OCI-M2 (cell line): ENCODE measurements at regions not wholly inside any gene's neighbourhood (a gene's known extent, or its start where the extent isn't known, plus 50 kb on each side); places are given as distances from the start of the nearest gene placed in this dataset.

Experiments
- DNase-seq: peaks from one replicate; lab custom pipeline; 2025; ENCODE audit not compliant: unreplicated experiment; lab: John Stamatoyannopoulos, UW

DNA sequence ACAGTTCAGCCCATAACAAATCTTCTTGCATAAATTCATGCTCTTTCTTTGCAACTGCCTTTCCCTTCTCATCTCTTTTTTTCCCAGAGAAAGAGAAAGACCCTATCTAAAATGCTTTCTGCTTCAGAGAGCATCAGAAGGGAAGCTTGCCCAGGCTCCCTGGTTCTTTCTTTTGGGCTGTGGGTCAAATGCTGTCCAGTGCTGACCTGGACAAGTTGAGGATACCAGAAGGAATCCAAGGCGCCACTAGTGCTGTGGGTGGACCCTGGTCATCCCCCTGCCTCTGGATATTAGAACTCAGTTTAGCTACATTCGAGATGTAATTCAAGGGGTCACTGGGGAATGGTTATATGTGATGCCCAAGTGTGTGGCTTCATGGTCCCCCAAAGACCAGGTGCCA is 411.6 kb downstream of the RPS24 start:
- DNase-seq: no peak

DNA sequence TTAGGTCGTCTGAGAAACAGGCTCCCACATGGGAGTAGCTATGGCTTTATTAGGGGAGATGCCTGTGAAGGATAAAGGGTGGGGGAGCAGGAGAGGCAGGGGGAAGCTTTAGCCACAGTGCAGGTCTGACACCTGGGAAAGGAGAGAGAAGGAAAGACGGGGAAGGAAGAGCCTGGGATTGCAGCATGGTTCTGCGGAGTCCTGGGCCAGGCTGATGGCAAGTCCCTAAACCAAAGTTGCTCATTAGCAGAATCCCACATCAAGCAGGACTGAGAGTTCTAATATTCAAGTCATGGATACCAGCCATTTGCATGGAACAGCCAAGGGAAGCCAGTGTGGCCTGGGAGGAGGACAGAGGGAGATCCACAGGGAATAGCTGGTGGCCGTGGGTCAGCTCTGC is 414.8 kb downstream of the RPS24 start:
- DNase-seq: no peak

DNA sequence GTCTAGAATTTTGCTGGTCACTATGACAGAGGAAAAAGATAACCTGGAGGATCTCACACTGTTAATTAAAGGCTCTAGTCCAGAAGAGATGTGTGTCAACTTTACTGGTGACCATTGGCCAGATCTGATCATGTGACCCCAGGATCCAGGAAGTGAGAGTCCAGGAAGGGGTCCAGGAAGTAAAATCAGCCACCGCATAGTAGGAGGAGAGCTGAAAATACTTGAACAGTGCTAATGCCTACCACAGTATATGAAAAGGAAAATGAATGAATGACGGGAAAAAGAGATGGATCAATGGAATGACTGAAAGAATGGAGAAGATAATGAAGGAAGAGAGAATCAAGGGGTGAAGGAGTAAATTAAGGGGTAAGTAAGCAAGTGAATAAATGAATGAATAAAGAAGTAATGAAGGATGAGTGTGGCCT is 415.3 kb downstream of the RPS24 start:
- no peak for DNase-seq

DNA sequence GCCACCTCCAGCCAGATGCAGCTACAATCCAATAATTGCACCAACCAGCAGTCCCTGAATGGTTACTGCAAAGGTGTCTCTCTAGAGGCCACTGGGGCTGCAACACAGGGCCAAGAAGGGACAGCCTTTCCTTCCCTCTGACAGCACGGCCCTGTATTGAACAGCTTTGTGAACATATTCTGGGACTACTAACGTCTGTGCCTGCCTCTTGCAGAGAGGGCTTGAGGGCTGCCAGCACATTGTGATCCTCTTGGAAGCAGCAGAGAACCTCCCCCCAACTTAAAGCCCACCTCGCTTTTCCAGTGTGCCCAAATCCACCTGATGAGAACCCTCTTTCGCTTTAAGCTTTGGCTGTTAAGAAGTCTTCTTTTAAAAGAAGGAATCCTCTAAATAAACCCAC is 415.9 kb downstream of the RPS24 start:
- no peak for DNase-seq

DNA sequence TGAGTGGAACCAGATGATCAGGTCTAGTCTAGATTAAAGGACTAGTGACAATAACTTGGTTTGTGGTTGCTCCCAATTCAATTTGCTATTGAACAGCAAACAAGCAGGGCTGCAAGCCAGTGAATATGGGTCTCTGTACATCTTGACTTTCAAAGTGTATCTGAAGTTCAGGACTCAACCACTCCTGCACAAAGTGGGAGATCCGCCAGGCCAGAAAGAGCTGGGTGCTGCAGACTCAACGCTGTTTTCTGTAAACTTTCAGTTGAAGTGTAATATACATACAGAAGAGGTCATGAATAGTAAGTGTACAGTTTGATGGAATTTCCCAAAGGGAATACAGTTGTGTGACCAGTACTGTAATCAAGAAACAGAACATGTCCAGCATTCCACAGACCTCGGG is 416.6 kb downstream of the RPS24 start:
- DNase-seq: no peak

DNA sequence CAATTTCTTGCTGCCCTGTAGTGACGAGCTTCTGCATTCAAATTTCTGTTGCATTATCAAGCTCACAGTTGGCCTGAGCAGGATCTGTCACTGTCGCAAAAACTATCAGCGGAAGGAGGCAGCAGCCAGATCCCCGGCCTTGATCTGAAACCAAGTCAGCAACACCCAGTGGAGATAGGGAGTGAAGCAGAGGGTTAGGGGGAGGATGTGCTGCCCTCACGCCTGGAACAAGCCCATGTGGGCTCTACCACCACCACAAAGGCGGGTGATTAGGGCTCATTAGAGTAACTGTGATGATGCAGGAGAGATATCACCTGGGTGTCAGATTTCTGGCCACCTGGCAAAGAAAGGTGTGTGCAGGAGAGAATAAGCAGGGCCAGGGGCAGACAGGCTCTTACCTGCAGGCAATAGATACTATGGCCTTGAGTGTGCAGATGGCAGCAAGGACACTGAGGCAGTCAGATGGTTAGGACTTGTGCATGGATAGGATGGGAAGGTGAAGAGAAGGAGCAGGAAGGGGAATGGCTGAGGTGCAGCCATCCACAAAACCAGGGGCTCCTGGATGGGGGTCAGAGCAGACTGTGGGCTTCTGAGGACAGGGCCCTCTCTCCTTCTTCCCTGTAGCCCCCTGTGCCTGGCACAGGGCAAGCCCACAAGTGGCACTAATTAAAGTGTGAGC is 417.3 kb downstream of the RPS24 start:
- no peak for DNase-seq

DNA sequence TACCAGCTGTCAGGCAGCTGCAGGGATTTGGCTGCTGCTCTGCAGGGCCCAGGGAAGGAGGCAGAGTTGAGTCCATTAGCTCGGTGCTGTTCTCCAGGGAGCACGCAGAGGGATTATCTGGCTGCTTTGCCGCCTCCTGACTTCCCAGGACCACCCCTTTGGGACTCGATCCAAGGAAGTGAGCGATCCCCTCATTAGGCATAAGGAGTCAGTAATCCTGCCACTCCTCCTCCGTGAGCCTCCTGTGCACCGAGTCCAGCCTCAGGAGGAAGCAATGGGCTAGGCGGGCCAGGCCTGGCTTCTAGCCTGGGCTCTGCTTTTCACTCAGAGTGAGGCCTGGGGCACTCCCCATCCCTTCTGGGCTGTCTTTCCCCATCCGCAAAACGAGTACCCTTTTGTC is 417.9 kb downstream of the RPS24 start:
- DNase-seq: no peak

DNA sequence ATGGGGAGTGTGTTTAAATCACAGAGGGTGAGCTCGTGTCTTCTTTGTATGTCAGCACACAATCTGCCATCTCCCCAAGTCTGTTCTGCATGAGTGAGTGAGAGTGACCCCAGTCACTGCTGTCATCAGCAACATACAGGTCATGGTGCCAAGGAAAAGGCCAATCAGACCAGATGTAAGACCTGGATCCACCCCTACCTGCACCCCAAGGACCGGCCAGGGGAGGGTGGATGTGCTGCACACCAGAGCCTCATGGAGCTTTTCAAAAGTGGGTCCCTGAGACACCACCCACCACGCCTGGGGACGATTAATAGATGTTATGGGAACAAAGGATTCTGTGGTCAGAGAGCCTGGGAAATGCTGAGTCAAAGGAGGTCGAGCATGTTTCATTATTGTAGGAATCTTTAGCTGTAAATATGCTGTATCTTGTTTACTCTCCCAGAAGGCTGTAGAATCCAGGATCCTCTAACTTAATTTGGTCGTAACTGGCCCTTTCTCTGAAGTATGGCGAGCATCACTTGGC is 420.5 kb downstream of the RPS24 start:
- DNase-seq: no peak

DNA sequence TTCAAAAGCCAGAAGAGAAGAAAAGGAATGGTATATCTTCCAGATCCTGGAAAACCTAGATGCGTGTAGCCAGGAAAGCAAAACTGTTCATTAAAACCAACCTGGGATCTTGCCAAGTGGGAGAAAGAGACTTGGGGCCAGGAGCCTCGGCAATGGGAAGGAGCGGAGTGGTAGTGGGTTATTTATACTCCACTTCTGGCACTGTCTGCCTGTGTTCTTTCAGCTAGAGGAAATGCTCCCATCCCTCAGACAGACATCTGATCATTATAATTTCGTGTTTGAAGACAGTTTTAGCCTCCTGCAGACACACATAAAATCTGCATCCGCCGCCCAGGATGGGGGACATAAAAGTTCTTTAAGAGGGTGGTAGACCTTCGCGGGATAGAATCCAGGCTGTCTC is 421.6 kb downstream of the RPS24 start:
- no peak for DNase-seq

DNA sequence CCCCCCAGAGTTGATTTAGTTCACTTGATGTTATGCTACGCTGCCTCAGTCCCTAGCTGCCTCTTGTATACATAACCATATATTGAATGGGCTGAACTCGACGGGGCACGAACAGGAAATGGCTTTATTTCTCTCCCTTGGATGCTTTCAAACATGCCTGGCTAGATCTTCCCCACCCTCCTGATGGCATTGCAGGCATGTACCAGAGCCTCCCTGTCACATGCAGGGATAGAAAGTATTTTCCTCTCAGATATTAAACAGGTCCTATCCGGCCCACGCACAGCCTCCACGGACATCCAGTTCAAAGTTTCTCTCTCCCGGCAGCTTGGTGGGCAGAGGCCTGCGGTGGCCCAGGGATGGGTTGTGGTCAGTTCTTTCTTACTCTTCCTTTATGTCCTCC is 422.1 kb downstream of the RPS24 start:
- DNase-seq: no peak

DNA sequence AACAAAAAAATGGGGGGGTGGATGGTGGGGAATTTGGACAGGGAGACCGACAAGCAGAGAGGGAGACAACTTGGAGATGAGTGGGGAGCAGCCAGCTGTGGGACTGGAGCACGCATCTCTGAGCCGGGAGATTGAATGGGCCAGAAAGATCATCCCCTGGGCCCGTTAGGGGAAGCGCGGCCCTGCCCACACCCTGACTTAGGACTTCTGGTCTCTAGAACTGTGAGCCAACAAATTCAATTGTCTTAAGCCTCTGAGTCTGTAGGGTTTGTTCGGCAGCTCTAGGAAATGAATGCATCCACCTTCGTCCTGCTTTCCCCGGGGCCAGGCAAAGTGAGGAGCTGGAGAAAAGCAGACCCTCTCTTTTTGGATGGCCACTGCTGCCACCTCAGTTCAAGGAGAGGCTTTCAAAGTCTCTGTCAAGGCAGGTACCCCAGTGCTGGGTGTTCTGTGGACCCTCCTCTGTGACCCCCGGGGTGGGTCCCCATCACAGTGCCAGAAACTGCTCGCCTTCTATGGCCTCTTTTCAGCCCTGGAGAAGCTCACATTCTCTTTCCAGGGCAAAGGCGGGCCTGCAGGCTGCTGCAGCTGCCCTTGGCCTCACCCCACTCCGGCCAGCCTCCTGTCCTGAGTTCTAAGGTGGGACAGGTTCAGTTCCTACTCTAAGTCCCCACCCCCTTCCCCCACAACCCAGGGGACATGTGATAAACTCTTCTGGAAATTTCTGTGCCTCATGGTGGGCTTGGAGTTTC is 423.2 kb downstream of the RPS24 start:
- no peak for DNase-seq

DNA sequence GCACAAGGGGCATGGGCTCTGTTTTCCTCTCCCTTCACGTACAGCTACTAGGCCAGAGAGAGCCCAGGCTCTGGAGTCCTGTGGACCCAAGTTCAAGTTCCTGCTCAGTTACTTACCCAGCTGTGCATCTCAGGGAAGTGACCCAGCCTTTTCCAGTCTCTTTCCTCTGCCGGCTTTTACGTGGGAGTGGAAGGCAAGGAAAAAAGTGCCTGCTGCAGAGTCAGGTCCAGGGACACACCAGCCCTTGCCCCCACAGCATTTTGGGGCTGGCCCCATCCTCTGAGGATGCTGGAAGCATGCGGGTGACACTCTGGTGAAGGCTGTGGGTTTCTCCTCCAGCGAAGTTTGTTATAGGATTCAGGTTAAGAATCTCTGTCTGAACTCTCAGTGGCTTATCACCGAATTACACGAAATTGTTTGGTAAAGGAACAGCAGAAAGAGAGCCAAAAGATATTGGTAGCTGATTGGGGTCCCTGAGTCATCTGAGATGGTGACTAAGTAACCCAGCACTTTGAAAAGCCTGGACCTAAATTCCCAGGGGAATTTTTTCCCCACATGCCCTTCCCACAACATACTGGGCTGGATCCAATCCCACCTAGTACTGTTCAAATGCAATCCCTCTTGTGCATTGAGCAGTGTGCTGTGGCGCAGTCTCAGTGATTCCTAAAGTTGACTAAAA is 424.3 kb downstream of the RPS24 start:
- DNase-seq: no peak

DNA sequence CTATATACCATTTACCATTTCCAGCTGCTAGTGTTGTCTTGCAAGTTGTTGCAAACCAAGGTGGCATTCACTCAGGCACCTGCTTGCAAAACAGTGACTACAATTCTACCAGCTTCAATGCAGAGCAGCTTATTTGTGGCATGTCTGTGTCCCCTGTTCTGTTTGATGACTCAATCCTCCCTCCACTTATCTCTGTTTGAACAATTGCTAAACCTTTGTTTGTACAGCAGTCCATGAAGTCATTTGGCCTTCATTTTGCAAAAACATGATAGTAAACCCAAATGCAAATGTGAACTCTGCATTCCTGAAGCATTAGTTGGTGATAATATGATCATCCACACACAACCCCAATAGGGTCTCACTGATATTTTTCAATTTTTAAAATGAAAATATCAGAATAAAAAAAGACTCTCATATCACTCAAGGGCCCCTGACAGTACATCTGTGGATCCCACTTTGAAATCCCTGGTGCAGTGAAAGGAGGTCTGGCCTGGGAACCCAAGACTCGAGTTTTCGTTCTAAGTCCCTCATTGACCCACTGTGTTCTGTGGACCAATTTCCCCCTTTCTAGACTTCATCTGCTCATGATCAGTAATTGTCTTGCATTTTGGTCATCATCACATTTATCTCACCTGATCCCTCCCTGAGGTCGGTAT is 425.4 kb downstream of the RPS24 start:
- no peak for DNase-seq

DNA sequence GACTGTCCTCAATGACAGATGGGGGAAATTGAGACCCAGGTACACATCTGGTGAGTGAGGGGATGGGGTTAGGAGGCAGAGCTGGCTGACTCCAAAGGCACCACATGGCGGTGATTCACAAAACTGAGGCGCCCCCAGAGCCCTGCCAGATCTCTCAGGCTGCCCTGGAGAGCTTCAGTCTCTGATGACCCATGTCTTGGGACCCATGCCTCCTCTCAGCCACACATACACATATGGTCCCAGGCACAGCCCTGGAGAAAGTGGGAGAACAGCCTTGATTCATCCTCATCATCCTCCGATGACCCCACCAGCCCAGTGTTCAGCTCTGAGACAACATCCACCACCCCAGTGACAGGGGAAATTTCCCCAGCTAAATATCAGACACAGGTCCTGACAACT is 426.0 kb downstream of the RPS24 start:
- DNase-seq: no peak

DNA sequence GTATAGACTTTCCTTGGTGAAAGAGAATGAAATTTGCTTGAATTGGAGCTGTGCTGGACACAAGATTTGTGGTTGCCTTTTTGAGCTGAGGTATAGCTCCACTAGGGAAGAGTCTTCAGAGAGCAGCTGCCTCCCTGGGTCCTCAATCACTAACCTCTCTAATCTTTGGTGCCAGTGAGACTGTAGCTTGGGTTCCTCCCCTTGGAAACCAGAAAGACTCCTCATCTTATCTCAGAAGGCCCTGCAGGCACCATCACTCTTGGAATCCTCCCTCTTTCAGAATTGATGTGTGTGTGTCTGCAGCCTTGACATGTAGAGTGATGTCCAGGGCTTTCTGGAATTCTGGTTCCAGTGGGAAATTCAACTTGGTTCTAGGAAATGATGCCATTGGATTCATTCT is 426.5 kb downstream of the RPS24 start:
- DNase-seq: no peak

DNA sequence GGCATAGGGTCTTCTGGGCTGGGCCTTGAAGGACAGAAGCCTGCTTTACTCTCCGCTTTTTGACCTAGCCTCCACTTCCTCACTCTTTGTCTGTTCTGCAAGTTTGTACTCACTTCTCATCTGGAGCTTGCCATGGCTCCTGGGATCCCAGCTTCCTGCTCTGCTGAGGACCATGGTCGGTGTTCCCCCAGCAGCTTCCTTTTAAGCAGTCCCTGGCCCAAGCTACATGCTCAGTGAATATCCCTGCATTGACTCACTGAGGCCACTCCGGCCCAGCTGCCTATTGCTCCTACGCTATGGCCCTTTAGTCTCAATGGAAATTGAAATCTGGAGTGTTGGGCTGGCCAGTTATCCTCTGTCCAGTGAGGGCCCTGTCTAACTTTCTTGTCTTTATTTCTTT is 427.7 kb downstream of the RPS24 start:
- no peak for DNase-seq

DNA sequence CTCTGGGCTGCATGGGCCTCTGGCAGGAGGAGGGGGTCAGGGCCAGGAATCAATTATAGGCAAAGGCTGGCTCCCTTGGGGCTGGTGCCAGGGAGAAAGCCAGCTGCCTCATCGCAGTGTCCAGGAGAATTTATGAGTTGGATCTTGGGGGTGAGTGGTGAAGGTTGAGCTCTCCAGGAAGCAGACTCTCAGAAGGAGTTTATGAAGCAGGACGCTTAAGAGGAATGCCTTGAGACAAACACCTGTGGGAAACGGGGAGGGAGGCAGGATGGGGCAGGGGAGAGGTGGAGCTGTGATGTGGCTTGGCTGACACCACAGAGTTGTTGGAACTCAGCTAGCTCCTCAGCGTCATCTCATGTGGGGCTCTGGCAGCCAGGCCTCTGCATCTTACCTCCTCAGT is 428.5 kb downstream of the RPS24 start:
- no peak for DNase-seq

DNA sequence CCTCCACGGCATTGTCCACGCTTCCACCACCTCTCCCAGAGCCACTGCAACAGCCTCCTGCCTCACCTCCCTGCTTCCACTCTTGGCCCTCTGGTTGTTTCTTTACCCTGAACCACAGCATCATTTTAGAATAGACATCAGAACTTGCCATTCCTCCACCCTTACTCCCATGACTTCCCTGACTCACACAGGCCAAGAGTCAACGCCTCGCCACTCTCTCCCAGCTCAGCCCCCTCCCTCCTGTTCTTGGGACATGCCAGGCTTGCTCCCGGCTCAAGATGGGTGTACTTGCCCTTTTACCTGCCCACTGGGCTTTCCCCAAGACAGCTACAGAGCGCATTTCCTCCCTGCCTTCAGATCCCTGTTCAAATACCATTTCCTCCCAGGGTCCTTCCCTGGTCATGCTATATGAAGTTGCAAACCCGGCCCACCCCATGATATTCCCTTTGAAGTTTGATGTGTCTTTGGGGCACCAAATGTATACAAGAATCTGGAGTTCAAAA is 429.1 kb downstream of the RPS24 start:
- no peak for DNase-seq

DNA sequence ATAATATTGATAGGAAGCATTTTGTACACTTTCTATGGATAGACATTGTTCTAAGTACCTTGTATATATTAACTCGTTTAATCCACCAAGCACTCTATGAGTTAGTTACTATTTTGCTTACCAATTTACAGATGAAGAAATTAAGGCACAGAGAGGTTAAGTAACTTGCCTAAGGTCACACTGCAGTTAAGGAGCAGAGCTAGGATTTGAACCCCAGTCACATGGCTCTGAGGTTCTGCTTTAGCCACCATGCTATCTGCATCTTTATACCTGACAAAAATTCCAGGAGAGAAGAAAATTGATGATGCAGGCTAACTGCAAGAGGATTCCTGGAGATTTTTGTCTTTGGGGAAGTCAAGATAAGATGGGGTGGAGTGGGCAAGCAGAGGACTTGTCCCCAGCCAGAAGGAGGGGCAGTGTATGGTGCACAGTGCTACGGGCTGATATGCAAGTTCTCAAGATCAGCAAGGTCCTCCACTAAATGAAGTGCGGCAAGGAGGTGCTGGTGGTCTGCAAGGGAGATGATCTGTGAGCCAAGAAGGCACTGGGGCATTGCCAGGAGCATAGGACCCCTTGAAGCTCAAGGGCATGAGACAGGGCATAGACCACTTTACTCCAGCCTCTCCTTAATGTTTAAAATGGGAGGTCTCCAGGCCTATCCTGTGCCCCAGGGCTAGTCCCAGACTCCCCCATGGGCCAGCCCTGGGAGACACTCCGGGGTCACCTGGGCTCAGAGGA is 430.6 kb downstream of the RPS24 start:
- DNase-seq: no peak

DNA sequence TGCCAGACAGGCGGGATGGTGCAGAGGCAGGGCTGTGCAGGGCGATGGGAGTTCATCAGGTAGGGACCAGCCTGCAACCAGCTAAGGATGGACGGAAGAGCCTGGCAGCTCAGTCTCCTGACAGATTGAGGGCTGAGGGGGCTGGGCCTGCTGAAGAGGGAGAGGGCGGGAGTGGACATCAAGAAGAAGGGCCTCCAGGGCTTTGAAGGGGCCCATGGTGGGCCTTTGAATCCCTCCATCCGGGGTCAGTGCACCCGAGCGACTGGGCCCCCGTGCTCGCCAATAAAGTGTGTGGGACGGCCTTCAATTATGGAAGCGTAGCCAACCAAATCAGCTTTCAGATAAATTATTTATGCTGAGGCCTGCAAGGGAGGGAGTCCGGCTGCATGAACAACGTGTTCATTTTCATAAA is 431.2 kb downstream of the RPS24 start:
- no peak for DNase-seq

DNA sequence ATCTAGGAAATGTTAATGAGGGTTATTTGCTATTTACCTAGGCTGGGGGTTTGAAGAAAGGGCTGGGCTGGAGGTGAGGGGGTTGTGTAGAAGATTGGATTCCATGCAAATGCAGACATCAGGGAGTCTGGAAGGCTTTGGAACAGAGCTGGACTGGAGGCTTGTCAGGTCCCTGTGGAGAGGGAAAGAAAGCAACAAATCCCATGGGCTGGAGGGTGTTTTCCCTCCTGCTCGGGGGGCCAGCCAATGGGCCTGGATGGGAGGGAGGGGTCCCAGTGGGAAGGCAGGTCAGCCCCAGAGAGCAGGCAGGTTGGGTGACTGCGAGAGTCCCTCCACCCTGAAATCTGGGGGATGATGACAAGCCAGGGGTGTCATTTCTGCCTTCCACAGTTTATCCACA is 431.8 kb downstream of the RPS24 start:
- no peak for DNase-seq
